HG03460 (cell line): ENCODE measurements at regions not wholly inside any gene's neighbourhood (a gene's known extent, or its start where the extent isn't known, plus 50 kb on each side); places are given as distances from the start of the nearest gene placed in this dataset.
"Not testable (repeated sequence)": the region's sequence is repeated elsewhere in the genome, so short reads cannot be mapped to it uniquely, and the experiment has no call there.

Source experiments
- ATAC-seq: cut with Tn5 transposase; IDR thresholded peaks from one replicate; pipeline ENCODE4 v1.9.1; 2021; ENCODE audit not compliant: unreplicated experiment

GRCh38 chr2:18047896-18048657, 169.6 kb downstream of the KCNS3 start:
- no peak for ATAC-seq

DNA sequence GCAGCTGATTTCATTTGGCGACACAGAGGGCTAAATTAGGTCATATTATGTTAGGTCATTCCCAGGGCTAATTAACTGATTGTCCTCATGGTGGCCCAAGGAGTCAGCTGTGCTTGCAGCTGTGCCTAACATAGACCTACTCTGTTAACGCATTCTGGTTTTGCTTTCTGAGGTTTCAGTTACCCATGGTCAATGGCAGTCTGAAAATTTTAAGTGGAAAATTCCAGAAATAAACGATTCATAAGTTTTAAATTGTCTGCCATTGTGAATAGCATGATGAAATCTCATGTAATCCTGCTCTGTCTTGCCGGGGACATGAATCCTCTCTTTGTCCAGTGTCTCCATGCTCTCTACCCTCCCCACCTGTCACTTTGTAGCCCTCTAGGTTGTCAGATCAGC, 168.7 kb downstream of the KCNS3 start:
- ATAC-seq, result no peak

DNA sequence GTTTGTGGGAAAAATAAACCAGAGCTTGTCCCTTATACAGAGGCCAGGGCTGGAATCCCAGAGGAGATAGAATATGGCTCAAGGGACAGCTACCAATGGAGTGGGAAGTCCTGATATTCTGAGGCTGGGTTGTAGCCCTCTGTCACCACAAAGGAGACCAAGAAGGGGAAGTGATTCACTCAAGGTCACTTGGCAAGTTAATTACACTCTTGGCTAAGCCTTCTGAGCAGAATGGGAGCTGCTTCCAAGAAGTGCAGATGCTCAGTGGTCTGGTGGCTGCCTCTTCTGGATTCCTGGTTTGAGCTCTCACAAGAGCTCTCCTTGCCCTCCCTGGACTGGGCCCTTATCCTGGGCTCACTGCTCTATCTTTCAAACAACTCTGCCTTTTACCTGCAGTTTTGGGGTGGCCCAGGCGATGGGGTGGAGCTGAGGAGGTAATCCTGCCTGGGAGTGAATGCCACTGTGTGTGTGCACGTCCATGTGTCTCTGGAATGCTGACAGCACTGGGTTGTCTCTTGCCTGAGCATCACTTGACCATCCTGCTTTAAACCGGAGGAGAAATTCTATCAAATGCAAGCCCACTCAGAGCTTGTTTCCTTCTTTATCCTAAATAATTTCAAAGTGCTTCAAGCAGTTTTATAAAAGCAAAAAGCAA, 168.2 kb downstream of the KCNS3 start:
- ATAC-seq, result no peak

DNA sequence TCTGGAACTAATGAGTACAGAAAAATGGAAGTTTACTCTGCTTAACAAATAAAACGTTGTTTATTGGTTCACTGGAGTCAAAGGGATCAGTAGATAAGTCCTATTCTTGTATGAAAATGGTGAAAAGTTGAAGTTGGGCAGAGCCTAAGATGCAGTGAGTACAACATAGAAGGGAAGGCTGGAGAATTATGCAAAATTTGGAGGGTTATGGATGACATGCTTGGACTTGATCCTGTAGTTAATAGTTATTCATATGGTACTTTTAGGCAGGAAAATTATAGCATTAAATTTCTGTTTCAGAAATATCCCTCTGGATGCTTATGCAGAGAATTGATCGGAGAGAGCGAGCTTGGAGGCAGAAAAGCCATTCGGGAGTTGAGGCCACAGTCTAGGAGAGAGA, 167.6 kb downstream of the KCNS3 start:
- ATAC-seq, result no peak

GRCh38 chr2:18045230-18045629, 166.8 kb downstream of the KCNS3 start:
- ATAC-seq, result no peak

DNA sequence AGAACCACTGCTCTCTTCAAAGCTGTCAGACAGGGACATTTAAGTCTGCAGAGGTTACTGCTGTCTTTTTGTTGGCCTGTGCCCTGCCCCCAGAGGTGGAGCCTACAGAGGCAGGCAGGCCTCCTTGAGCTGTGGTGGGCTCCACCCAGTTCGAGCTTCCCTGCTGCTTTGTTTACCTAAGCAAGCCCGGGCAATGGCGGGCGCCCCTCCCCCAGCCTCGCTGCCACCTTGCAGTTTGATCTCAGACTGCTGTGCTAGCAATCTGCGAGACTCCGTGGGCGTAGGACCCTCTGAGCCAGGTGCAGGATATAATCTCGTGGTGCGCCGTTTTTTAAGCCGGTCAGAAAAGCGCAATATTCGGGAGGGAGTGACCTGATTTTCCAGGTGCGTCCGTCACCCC, 138.9 kb downstream of the KCNS3 start:
- not testable (repeated sequence) for ATAC-seq

GRCh38 chr2:18009891-18010290, 131.4 kb downstream of the KCNS3 start:
- ATAC-seq, result no peak

GRCh38 chr2:18005411-18005810, 126.9 kb downstream of the KCNS3 start:
- ATAC-seq, result no peak

- no peak for ATAC-seq
Measured at GRCh38 chr2:18001671-18002070, 123.2 kb downstream of the KCNS3 start.

DNA sequence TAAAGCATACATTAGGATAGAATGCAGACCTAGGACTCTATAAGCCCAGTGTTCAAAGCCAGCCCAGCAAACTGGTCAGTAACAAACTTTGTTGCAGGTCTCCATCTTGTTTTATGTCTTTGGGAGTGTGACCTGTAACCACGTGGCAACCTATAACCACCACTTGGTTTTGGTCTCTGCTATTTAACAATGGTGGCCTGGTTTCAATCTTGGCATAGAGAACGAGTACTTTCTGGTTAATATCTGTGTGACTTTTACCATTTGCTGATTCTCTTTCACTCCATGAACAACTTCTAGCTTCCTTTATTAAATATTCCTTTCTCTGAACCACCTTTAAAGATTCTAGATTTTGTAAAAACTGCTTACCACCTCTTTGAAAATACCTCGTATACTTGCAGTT, 118.5 kb downstream of the KCNS3 start:
- ATAC-seq, result no peak

- ATAC-seq, result no peak
Measured at GRCh38 chr2:17995593-17995992, 117.1 kb downstream of the KCNS3 start.
